GM23248 (cell line): ENCODE measurements at regions not wholly inside any gene's neighbourhood (a gene's known extent, or its start where the extent isn't known, plus 50 kb on each side); places are given as distances from the start of the nearest gene placed in this dataset.

Experiments used
- DNase-seq: peaks from one replicate; pipeline ENCODE4 v3.0.0-alpha.2; 2015
- H2AFZ ChIP-seq: fragments of 200-600 bp; sonication (generic); 2 replicates; pipeline ENCODE4 v1.6.1; 2016; ENCODE audit warnings: antibody characterized with exemption
- H3F3A ChIP-seq: fragments of 200-600 bp; sonication (generic); 2 replicates; pipeline ENCODE4 v1.6.1; 2016; ENCODE audit warnings: mild to moderate bottlenecking, antibody characterized with exemption, mixed run types; ENCODE audit not compliant: insufficient read depth
- H3K27ac ChIP-seq: fragments of 200-600 bp; sonication (generic); 2 replicates; pipeline ENCODE4 v1.5.1; 2016; ENCODE audit warnings: mild to moderate bottlenecking
- H3K27me3 ChIP-seq: fragments of 200-600 bp; sonication (generic); replicated peaks from 2 replicates; pipeline ENCODE4 v1.6.1; 2016; ENCODE audit warnings: mild to moderate bottlenecking; ENCODE audit not compliant: insufficient read depth
- H3K36me3 ChIP-seq: fragments of 200-600 bp; sonication (generic); 2 replicates; pipeline ENCODE4 v1.6.1; 2016; ENCODE audit warnings: low read depth, mild to moderate bottlenecking
- H3K4me1 ChIP-seq: fragments of 200-600 bp; sonication (generic); 2 replicates; pipeline ENCODE4 v1.6.1; 2016; ENCODE audit warnings: mild to moderate bottlenecking; ENCODE audit not compliant: insufficient read depth
- H3K4me2 ChIP-seq: fragments of 200-600 bp; sonication (generic); one replicate; pipeline ENCODE4 v1.6.1; 2016; ENCODE audit warnings: mild to moderate bottlenecking; ENCODE audit not compliant: unreplicated experiment
- H3K4me3 ChIP-seq: fragments of 200-600 bp; sonication (generic); 2 replicates; pipeline ENCODE4 v1.5.1; 2016; ENCODE audit warnings: mild to moderate bottlenecking
- H3K79me2 ChIP-seq: fragments of 200-600 bp; sonication (generic); 2 replicates; pipeline ENCODE4 v1.6.1; 2016; ENCODE audit warnings: mild to moderate bottlenecking; ENCODE audit not compliant: insufficient read depth
- H3K9ac ChIP-seq: fragments of 200-600 bp; sonication (generic); 2 replicates; pipeline ENCODE4 v1.6.1; 2016; ENCODE audit warnings: mild to moderate bottlenecking
- H3K9me2 ChIP-seq: fragments of 200-600 bp; sonication (generic); 2 replicates; pipeline ENCODE4 v1.6.1; 2016; ENCODE audit warnings: mixed run types, mild to moderate bottlenecking, moderate library complexity; ENCODE audit not compliant: insufficient read depth
- H3K9me3 ChIP-seq: fragments of 200-600 bp; sonication (generic); one replicate; pipeline ENCODE4 v1.6.1; 2017; ENCODE audit warnings: low read depth
- H4K20me1 ChIP-seq: fragments of 200-600 bp; sonication (generic); 2 replicates; pipeline ENCODE4 v1.6.0; 2016; ENCODE audit not compliant: insufficient read depth
- EZH2 ChIP-seq: fragments of 200-600 bp; sonication (generic); IDR thresholded peaks from 2 replicates; pipeline ENCODE4 v1.6.1; 2018; ENCODE audit warnings: antibody characterized with exemption, mild to moderate bottlenecking; ENCODE audit not compliant: insufficient read depth, poor library complexity, severe bottlenecking
- EZH2phosphoT487 ChIP-seq: fragments of 200-600 bp; sonication (generic); IDR thresholded peaks from 2 replicates; pipeline ENCODE4 v1.6.1; 2018; ENCODE audit warnings: antibody characterized with exemption, moderate library complexity, mild to moderate bottlenecking, low read depth; ENCODE audit not compliant: insufficient read depth
- WGBS, 2 experiments: methylation state at CpG; one replicate each; pipeline ENCODE4 v1.1.6; 2015 to 2017; ENCODE audit warnings: low lambda C conversion rate in 2 of 2, low coverage in 1 of 2; ENCODE audit errors: missing lambda C conversion rate in 2 of 2; 5-methylcytosine and 5-hydroxymethylcytosine counted together
- in situ Hi-C: fragments of 300-500 bp; cut with MboI; formaldehyde crosslinking; loops from 2 replicates; pipeline ENCODE4 v1.15.0; 2020

DNA sequence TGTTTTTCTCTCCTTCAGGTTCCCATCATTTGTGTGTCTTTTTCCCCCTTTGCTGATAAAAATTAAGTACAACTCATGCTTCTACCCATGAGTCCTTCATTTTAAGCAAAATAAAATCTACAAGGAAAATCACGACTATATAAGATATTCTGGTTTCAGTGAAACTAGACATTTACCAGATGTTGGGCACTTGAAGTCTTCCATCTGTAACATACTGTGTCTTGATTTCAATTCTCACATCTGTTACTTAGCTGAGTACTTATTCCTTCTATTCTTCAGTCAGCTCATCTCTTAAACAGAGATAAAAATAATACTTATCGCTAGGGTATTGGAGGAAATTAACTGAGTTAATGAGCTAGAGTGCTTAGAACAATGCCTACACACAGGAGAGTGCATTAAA, 893.0 kb upstream of the SOX9 start:
- no peaks in the 10 kb centered on the region for H3F3A ChIP-seq
- no peak overlapping the region for H2AFZ ChIP-seq
- no peaks in the 10 kb centered on the region for H3K9me2 ChIP-seq
- no peaks in the 10 kb centered on the region for H3K79me2 ChIP-seq
- WGBS, 2 experiments, result 60 to 69% methylated on average over 2 of the region's 2 CpGs
- no peak overlapping the region for H3K27ac ChIP-seq
- H3K4me1 ChIP-seq, result no peaks in the 10 kb centered on the region
- H3K9ac ChIP-seq, result no peak overlapping the region
- H3K27me3 ChIP-seq, result no peaks in the 10 kb centered on the region
- H3K9me3 ChIP-seq, result no peaks in the 10 kb centered on the region
- no peak overlapping the region for H3K4me3 ChIP-seq
- no peak for DNase-seq
- in situ Hi-C loops, result loop anchor here (25.0 kb wide), 1 partner anchor 1309 kb away; no protein-coding TSS in a partner anchor
- H3K4me2 ChIP-seq, result no peak overlapping the region
- no peaks in the 10 kb centered on the region for H4K20me1 ChIP-seq
- no peaks in the 10 kb centered on the region for H3K36me3 ChIP-seq
- TF ChIP-seq EZH2phosphoT487 (no peak), EZH2 (no peak)

- in situ Hi-C loops, result loop anchor here (25.0 kb wide), 1 partner anchor 1308 kb away; no protein-coding TSS in a partner anchor
- peak; percentile 29 for DNase-seq
- 89 to 90% methylated on average over 1 of the region's 1 CpG for WGBS, 2 experiments
- no peaks in the 10 kb centered on the region for H3K79me2 ChIP-seq
- no peaks in the 10 kb centered on the region for H3K9me3 ChIP-seq
- H2AFZ ChIP-seq, result peak overlapping the region; percentile 27; the same call in 1 of the 2 replicates
- H3K4me3 ChIP-seq, result no peak overlapping the region
- no peak overlapping the region for H3K27ac ChIP-seq
- no peaks in the 10 kb centered on the region for H3F3A ChIP-seq
- no peaks in the 10 kb centered on the region for H3K36me3 ChIP-seq
- no peak overlapping the region for H3K4me2 ChIP-seq
- no peak for TF ChIP-seq EZH2
- TF ChIP-seq EZH2phosphoT487, result no peak
- H3K9ac ChIP-seq, result no peak overlapping the region
- no peaks in the 10 kb centered on the region for H3K27me3 ChIP-seq
- no peaks in the 10 kb centered on the region for H3K9me2 ChIP-seq
- H3K4me1 ChIP-seq, result no peaks in the 10 kb centered on the region
- no peaks in the 10 kb centered on the region for H4K20me1 ChIP-seq
Measured at GRCh38 chr17:71229070-71229469, 891.8 kb upstream of the SOX9 start.

DNA sequence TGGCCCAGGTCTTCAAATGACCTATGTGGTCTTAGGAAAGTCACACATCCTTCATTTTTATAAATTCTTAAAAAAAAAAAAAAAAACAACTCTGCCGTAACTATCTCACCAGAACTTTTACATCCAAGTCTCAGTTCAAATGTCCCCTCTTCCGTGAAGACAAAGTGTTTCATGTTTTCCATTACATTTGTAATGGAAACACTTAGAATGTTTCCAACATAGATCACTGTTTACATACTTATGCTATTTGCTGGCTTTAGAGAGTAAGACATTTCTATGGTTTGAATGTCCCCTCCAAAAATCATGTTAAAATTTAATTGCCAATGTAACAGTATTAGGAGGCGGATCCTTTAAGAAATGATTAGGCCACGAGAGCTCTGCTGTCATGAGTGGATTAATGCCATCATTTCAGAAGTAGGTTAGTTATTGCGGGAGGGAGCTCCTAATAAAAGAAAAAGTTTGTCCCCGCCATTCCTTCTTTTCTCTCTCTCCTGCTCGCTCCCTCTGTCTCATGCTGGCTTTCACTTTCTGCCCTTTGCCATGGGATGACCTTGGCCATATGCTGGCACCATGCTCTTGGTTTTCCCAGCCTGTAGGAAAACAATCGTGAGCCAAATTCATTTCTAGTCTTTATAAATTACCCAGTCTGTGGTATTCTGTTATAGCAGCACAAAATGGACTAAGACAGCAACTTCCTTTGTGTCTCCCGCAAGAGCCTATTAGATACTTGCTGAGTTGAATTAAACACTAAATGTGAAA, 887.8 kb upstream of the SOX9 start:
- peak; percentile 2 for DNase-seq
- peaks cover 1% of the 10 kb centered on the region; the same call in 1 of the 2 replicates for H3K4me1 ChIP-seq
- H3F3A ChIP-seq, result no peaks in the 10 kb centered on the region
- no peaks in the 10 kb centered on the region for H3K9me2 ChIP-seq
- no peaks in the 10 kb centered on the region for H3K9me3 ChIP-seq
- no peak overlapping the region for H3K4me3 ChIP-seq
- H4K20me1 ChIP-seq, result no peaks in the 10 kb centered on the region
- 87 to 89% methylated on average over 9 of the region's 9 CpGs for WGBS, 2 experiments
- H2AFZ ChIP-seq, result no peak overlapping the region
- no peak overlapping the region for H3K9ac ChIP-seq
- H3K27ac ChIP-seq, result no peak overlapping the region
- TF ChIP-seq EZH2phosphoT487 (no peak), EZH2 (no peak)
- no peaks in the 10 kb centered on the region for H3K27me3 ChIP-seq
- in situ Hi-C loops, result loop anchor here (10.0 to 25.0 kb wide), 2 partner anchors 882 to 1304 kb away; no protein-coding TSS in a partner anchor
- H3K4me2 ChIP-seq, result no peak overlapping the region
- H3K36me3 ChIP-seq, result no peaks in the 10 kb centered on the region
- H3K79me2 ChIP-seq, result no peaks in the 10 kb centered on the region

GRCh38 chr17:71234349-71234748, 886.5 kb upstream of the SOX9 start:
- WGBS, 2 experiments, result 82 to 91% methylated on average over 7 of the region's 7 CpGs
- Histone ChIP-seq H3K36me3 (no peaks in the 10 kb centered on the region), H2AFZ (no peak overlapping the region), H3F3A (peaks cover 4% of the 10 kb centered on the region; the same call in 1 of the 2 replicates), H3K4me2 (no peak overlapping the region), H3K9me2 (no peaks in the 10 kb centered on the region), H3K27ac (no peak overlapping the region), H3K79me2 (no peaks in the 10 kb centered on the region), H3K9ac (no peak overlapping the region), H3K4me3 (no peak overlapping the region), H3K9me3 (no peaks in the 10 kb centered on the region), H3K27me3 (no peaks in the 10 kb centered on the region), H4K20me1 (no peaks in the 10 kb centered on the region), H3K4me1 (peaks cover 7% of the 10 kb centered on the region; the same call in 1 of the 2 replicates)
- in situ Hi-C loops, result loop anchor here (10.0 to 25.0 kb wide), 2 partner anchors 880 to 1303 kb away; no protein-coding TSS in a partner anchor
- no peak for DNase-seq
- no peak for TF ChIP-seq EZH2
- TF ChIP-seq EZH2phosphoT487, result no peak
